ENCODE measurements at regions not wholly inside any gene's neighbourhood (a gene's known extent, or its start where the extent isn't known, plus 50 kb on each side); places are given as distances from the start of the nearest gene placed in this dataset.

- TF ChIP-seq ZNF532 (CRISPR knock-in tag; IDR thresholded peaks at IDR 0.05; ENCODE audit: borderline replicate concordance) (no peak), GABPB1 (CRISPR knock-in tag; IDR thresholded peaks at IDR 0.05) (no peak), ETV6 (CRISPR knock-in tag; IDR thresholded peaks at IDR 0.05) (no peak)
Observed at GRCh38 chr19:30741566-30741965, 369.4 kb downstream of the ZNF536 start (continued).

GRCh38 chr19:30739394-30739793 lies 367.2 kb downstream of the ZNF536 start:
- CTCF ChIA-PET: no interaction called here
- Mint-ChIP-seq H3K4me3 (no peak overlapping the region), H3K27ac (no peak overlapping the region), H3K4me1 (peaks cover 4% of the 10 kb centered on the region), H3K36me3 (no peaks in the 10 kb centered on the region), H3K9me3 (no peaks in the 10 kb centered on the region), H3K27me3 (ENCODE audit: low read depth) (peaks cover 3% of the 10 kb centered on the region; the same call in 1 of the 2 replicates)
- POLR2A ChIA-PET: no interaction called here
- TF ChIP-seq MXD4 (CRISPR knock-in tag; IDR thresholded peaks at IDR 0.05; ENCODE audit: borderline replicate concordance): no peak
- TF ChIP-seq TEAD4 (CRISPR knock-in tag; IDR thresholded peaks at IDR 0.05): no peak
- TF ChIP-seq PRDM15 (CRISPR knock-in tag; IDR thresholded peaks at IDR 0.05): no peak
- TF ChIP-seq RORB (CRISPR knock-in tag; IDR thresholded peaks at IDR 0.05): no peak
- no peak for TF ChIP-seq GTF2I (CRISPR knock-in tag; conservative IDR thresholded peaks at IDR 0.05)
- no peak for TF ChIP-seq E2F5 (CRISPR knock-in tag; IDR thresholded peaks at IDR 0.05)
- no peak for TF ChIP-seq EMX1 (CRISPR knock-in tag; IDR thresholded peaks at IDR 0.05)
- no peak for TF ChIP-seq CREM (CRISPR knock-in tag; IDR thresholded peaks at IDR 0.05)
- no peak for TF ChIP-seq ZNF232 (CRISPR knock-in tag; IDR thresholded peaks at IDR 0.05)
- no peak for TF ChIP-seq ZBTB21 (CRISPR knock-in tag; IDR thresholded peaks at IDR 0.05; ENCODE audit: borderline replicate concordance)
- TF ChIP-seq ZNF425 (CRISPR knock-in tag; conservative IDR thresholded peaks at IDR 0.05): no peak
- no peak for TF ChIP-seq ZNF121 (CRISPR knock-in tag; IDR thresholded peaks at IDR 0.05)
- no peak for TF ChIP-seq KAT7 (CRISPR knock-in tag; IDR thresholded peaks at IDR 0.05; ENCODE audit: borderline replicate concordance)
- TF ChIP-seq AFF4 (CRISPR knock-in tag; IDR thresholded peaks at IDR 0.05; ENCODE audit: borderline replicate concordance): no peak
- TF ChIP-seq ZSCAN18 (CRISPR knock-in tag; IDR thresholded peaks at IDR 0.05): no peak
- no peak for ATAC-seq
- DNase-seq (ENCODE audit: low spot score): no peak
